Astrocyte of the cerebellum (primary cell): ENCODE measurements at regions not wholly inside any gene's neighbourhood (a gene's known extent, or its start where the extent isn't known, plus 50 kb on each side); places are given as distances from the start of the nearest gene placed in this dataset.

ENCODE experiments used
- DNase-seq: peaks from one replicate; pipeline ENCODE4 v3.0.0-alpha.2; 2011; ENCODE audit warnings: low read depth
- H3K4me3 ChIP-seq: 2 replicates; pipeline ENCODE4 v1.5.1; 2011; ENCODE audit warnings: mild to moderate bottlenecking, low read depth, low read length, moderate library complexity
- CTCF ChIP-seq: IDR thresholded peaks from 2 replicates; pipeline ENCODE4 v1.5.1; 2012; ENCODE audit warnings: low read length, low read depth, moderate library complexity, mild to moderate bottlenecking; ENCODE audit errors: missing control alignments
- in situ Hi-C: cut with HindIII; loops from 2 replicates; pipeline ENCODE4 v1.10.0; 2017; ENCODE audit warnings: low sequenced_read_pairs

- no peak for TF ChIP-seq CTCF
- no peak for DNase-seq
- no peak overlapping the region for H3K4me3 ChIP-seq
- in situ Hi-C loops, result loop anchor here (5.0 to 25.0 kb wide), 3 partner anchors 96 to 686 kb away; partner anchors contain the start of gene GAS1
Observed at GRCh38 chr9:86636519-86636918, 282.3 kb upstream of the TUT7 start.

GRCh38 chr9:86636038-86636437 lies 281.8 kb upstream of the TUT7 start:
- H3K4me3 ChIP-seq, result no peak overlapping the region
- no peak for DNase-seq
- TF ChIP-seq CTCF, result no peak
- in situ Hi-C loops, result loop anchor here (5.0 to 25.0 kb wide), 3 partner anchors 96 to 686 kb away; partner anchors contain the start of gene GAS1

GRCh38 chr9:86634501-86634900 lies 280.3 kb upstream of the TUT7 start:
- H3K4me3 ChIP-seq, result no peak overlapping the region
- DNase-seq, result no peak
- no peak for TF ChIP-seq CTCF
- in situ Hi-C loops, result loop anchor here (25.0 kb wide), 1 partner anchor 303 kb away; the partner anchor contains the start of gene GAS1

GRCh38 chr9:86633945-86634344 lies 279.7 kb upstream of the TUT7 start:
- in situ Hi-C loops, result loop anchor here (25.0 kb wide), 1 partner anchor 303 kb away; the partner anchor contains the start of gene GAS1
- TF ChIP-seq CTCF, result no peak
- no peak for DNase-seq
- H3K4me3 ChIP-seq, result no peak overlapping the region

GRCh38 chr9:86632537-86632936 lies 278.3 kb upstream of the TUT7 start:
- DNase-seq, result no peak
- no peak overlapping the region for H3K4me3 ChIP-seq
- in situ Hi-C loops, result loop anchor here (25.0 kb wide), 1 partner anchor 305 kb away; the partner anchor contains the start of gene GAS1
- TF ChIP-seq CTCF, result no peak

GRCh38 chr9:86629530-86629929 lies 275.3 kb upstream of the TUT7 start:
- TF ChIP-seq CTCF, result no peak

GRCh38 chr9:86626802-86627201 lies 272.6 kb upstream of the TUT7 start:
- no peak for DNase-seq
- no peak overlapping the region for H3K4me3 ChIP-seq
- in situ Hi-C loops, result loop anchor here (25.0 kb wide), 1 partner anchor 310 kb away; the partner anchor contains the start of gene GAS1
- TF ChIP-seq CTCF, result no peak

More at GRCh38 chr9:86629530-86629929, 275.3 kb upstream of the TUT7 start:
- no peak for DNase-seq
- in situ Hi-C loops, result loop anchor here (25.0 kb wide), 1 partner anchor 308 kb away; the partner anchor contains the start of gene GAS1
- no peak overlapping the region for H3K4me3 ChIP-seq
